ENCODE measurements at regions not wholly inside any gene's neighbourhood (a gene's known extent, or its start where the extent isn't known, plus 50 kb on each side); places are given as distances from the start of the nearest gene placed in this dataset.
"Not testable (repeated sequence)": the region's sequence is repeated elsewhere in the genome, so short reads cannot be mapped to it uniquely, and the experiment has no call there.

GRCh38 chr18:28736223-28736622 lies 559.3 kb upstream of the CDH2 start:
- Histone ChIP-seq H3K4me1 (ENCODE audit: low read depth, poor library complexity, severe bottlenecking) (peaks cover 5% of the 10 kb centered on the region), H3K27ac (no peak overlapping the region), H4K20me1 (ENCODE audit: insufficient read depth) (no peaks in the 10 kb centered on the region), H3K4me3 (IDR thresholded peaks at IDR 0.05; ENCODE audit: insufficient read depth, low read depth, low read length) (no peak overlapping the region), H3K4me2 (no peak overlapping the region), H3K27me3 (ENCODE audit: insufficient read depth, low read depth) (no peaks in the 10 kb centered on the region), H3K79me2 (ENCODE audit: insufficient read depth, low read depth) (no peaks in the 10 kb centered on the region), H2AFZ (ENCODE audit: low read depth) (no peak overlapping the region), H3K36me3 (ENCODE audit: insufficient read depth) (no peaks in the 10 kb centered on the region), H3K9ac (no peak overlapping the region)
- TF ChIP-seq CTCF (conservative IDR thresholded peaks at IDR 0.05; ENCODE audit: low read depth, low read length), result no peak

GRCh38 chr18:28735731-28736130 lies 558.8 kb upstream of the CDH2 start:
- Histone ChIP-seq H3K4me3 (IDR thresholded peaks at IDR 0.05; ENCODE audit: insufficient read depth, low read depth, low read length) (no peak overlapping the region), H3K4me1 (ENCODE audit: low read depth, poor library complexity, severe bottlenecking) (peaks cover 5% of the 10 kb centered on the region), H3K27me3 (ENCODE audit: insufficient read depth, low read depth) (no peaks in the 10 kb centered on the region), H4K20me1 (ENCODE audit: insufficient read depth) (no peaks in the 10 kb centered on the region), H2AFZ (ENCODE audit: low read depth) (no peak overlapping the region), H3K79me2 (ENCODE audit: insufficient read depth, low read depth) (no peaks in the 10 kb centered on the region), H3K4me2 (no peak overlapping the region), H3K27ac (no peak overlapping the region), H3K9ac (no peak overlapping the region), H3K36me3 (ENCODE audit: insufficient read depth) (no peaks in the 10 kb centered on the region)
- no peak for TF ChIP-seq CTCF (conservative IDR thresholded peaks at IDR 0.05; ENCODE audit: low read depth, low read length)

- H3K4me3 ChIP-seq (IDR thresholded peaks at IDR 0.05; ENCODE audit: insufficient read depth, low read depth, low read length), result no peak overlapping the region
- no peaks in the 10 kb centered on the region for H3K4me1 ChIP-seq (ENCODE audit: low read depth, poor library complexity, severe bottlenecking)
- no peak overlapping the region for H3K27ac ChIP-seq
- H3K4me2 ChIP-seq, result no peak overlapping the region
- H3K36me3 ChIP-seq (ENCODE audit: insufficient read depth), result no peaks in the 10 kb centered on the region
- no peaks in the 10 kb centered on the region for H3K79me2 ChIP-seq (ENCODE audit: insufficient read depth, low read depth)
- H2AFZ ChIP-seq (ENCODE audit: low read depth), result no peak overlapping the region
- no peak for TF ChIP-seq CTCF (conservative IDR thresholded peaks at IDR 0.05; ENCODE audit: low read depth, low read length)
- no peaks in the 10 kb centered on the region for H3K27me3 ChIP-seq (ENCODE audit: insufficient read depth, low read depth)
- no peak overlapping the region for H3K9ac ChIP-seq
- no peaks in the 10 kb centered on the region for H4K20me1 ChIP-seq (ENCODE audit: insufficient read depth)
Observed at GRCh38 chr18:28729321-28729720, 552.4 kb upstream of the CDH2 start.

GRCh38 chr18:28728891-28729290 lies 552.0 kb upstream of the CDH2 start:
- no peaks in the 10 kb centered on the region for H3K79me2 ChIP-seq (ENCODE audit: insufficient read depth, low read depth)
- no peak overlapping the region for H3K27ac ChIP-seq
- H3K4me3 ChIP-seq (IDR thresholded peaks at IDR 0.05; ENCODE audit: insufficient read depth, low read depth, low read length), result no peak overlapping the region

GRCh38 chr18:28727189-28727588 lies 550.3 kb upstream of the CDH2 start:
- not testable (repeated sequence) for H3K4me3 ChIP-seq (IDR thresholded peaks at IDR 0.05; ENCODE audit: insufficient read depth, low read depth, low read length); H3K9ac ChIP-seq; H3K4me2 ChIP-seq; H3K27ac ChIP-seq; H3K27me3 ChIP-seq (ENCODE audit: insufficient read depth, low read depth); H4K20me1 ChIP-seq (ENCODE audit: insufficient read depth); H3K79me2 ChIP-seq (ENCODE audit: insufficient read depth, low read depth); H3K36me3 ChIP-seq (ENCODE audit: insufficient read depth); H2AFZ ChIP-seq (ENCODE audit: low read depth)
- peaks cover 15% of the 10 kb centered on the region for H3K4me1 ChIP-seq (ENCODE audit: low read depth, poor library complexity, severe bottlenecking)

More at GRCh38 chr18:28728891-28729290, 552.0 kb upstream of the CDH2 start:
- Histone ChIP-seq H3K4me1 (ENCODE audit: low read depth, poor library complexity, severe bottlenecking) (peaks cover 2% of the 10 kb centered on the region), H3K9ac (no peak overlapping the region), H3K36me3 (ENCODE audit: insufficient read depth) (no peaks in the 10 kb centered on the region), H3K27me3 (ENCODE audit: insufficient read depth, low read depth) (no peaks in the 10 kb centered on the region), H4K20me1 (ENCODE audit: insufficient read depth) (no peaks in the 10 kb centered on the region), H2AFZ (ENCODE audit: low read depth) (no peak overlapping the region), H3K4me2 (no peak overlapping the region)
- no peak for TF ChIP-seq CTCF (conservative IDR thresholded peaks at IDR 0.05; ENCODE audit: low read depth, low read length)
